ENCODE measurements at regions not wholly inside any gene's neighbourhood (a gene's known extent, or its start where the extent isn't known, plus 50 kb on each side); places are given as distances from the start of the nearest gene placed in this dataset.

DNA sequence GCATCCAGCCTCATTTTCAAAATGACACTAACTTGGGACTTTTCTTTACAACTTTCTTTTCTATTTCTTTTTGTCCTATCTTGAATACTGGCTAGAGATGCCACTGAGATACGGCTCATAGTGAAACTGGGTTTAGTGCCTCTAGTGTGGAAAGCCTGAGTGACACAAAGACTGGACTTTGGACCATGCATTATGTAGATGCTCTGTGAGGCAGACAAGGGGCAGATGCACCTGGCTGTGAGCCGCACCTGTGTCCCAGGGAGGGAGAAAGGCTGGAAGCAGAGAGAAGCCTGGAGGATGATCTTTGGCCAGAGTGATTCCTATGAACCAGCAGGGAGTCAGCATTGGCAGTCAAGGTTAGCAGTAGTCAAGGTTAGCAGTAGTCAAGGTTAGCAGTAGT is 852.3 kb upstream of the TMEM132C start:
- TF ChIP-seq, protein P1, sequence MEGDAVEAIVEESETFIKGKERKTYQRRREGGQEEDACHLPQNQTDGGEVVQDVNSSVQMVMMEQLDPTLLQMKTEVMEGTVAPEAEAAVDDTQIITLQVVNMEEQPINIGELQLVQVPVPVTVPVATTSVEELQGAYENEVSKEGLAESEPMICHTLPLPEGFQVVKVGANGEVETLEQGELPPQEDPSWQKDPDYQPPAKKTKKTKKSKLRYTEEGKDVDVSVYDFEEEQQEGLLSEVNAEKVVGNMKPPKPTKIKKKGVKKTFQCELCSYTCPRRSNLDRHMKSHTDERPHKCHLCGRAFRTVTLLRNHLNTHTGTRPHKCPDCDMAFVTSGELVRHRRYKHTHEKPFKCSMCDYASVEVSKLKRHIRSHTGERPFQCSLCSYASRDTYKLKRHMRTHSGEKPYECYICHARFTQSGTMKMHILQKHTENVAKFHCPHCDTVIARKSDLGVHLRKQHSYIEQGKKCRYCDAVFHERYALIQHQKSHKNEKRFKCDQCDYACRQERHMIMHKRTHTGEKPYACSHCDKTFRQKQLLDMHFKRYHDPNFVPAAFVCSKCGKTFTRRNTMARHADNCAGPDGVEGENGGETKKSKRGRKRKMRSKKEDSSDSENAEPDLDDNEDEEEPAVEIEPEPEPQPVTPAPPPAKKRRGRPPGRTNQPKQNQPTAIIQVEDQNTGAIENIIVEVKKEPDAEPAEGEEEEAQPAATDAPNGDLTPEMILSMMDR (IDR thresholded peaks at IDR 0.05): no peak
- no peak for TF ChIP-seq EP300 (IDR thresholded peaks at IDR 0.05)

Measured in stomach (tissue), 4 donors.